WI38 (cell line): ENCODE measurements at regions not wholly inside any gene's neighbourhood (a gene's known extent, or its start where the extent isn't known, plus 50 kb on each side); places are given as distances from the start of the nearest gene placed in this dataset.

Experiments
- H3K4me3 ChIP-seq: 2 replicates; pipeline ENCODE4 v1.5.1; 2011; ENCODE audit warnings: low read depth, mild to moderate bottlenecking, control low read depth, low read length
- TF ChIP-seq, protein P1 (sequence below): IDR thresholded peaks from 2 replicates; pipeline ENCODE4 v1.5.1; 2012; ENCODE audit warnings: low read depth, mild to moderate bottlenecking, control low read depth, low read length

DNA sequence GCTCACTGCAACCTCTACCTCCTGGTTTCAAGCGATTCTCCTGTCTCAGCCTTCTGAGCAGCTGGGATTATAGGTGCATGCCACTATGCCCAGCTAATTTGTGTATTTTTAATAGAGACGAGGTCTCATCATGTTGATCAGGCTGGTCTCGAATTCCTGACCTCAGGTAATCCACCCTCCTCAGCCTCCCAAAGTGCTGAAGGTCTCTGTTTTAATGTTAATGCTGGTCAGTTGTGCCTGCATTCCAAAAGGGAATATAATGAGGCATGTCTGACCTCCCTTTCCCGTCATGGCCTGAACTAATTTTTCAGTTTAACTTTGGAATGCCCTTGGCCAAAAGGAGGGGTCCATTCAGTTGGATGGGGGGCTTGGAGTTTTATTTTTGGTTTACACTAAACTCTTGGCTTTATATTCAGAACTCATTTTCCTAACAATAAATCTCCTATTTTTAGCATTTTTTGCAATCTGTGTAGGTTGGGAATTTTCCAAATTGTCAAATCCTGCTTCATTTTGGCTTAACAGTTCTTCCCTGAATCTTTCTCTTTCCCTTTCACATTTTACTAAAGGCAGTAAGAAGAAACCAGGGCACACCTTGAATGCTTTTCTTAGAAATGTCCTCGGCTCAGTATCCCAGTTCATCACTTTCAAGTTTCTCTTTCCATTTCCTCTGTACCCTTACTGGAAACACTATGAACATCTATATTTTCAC is 1175.5 kb downstream of the MAT2B start:
- TF ChIP-seq, protein P1, sequence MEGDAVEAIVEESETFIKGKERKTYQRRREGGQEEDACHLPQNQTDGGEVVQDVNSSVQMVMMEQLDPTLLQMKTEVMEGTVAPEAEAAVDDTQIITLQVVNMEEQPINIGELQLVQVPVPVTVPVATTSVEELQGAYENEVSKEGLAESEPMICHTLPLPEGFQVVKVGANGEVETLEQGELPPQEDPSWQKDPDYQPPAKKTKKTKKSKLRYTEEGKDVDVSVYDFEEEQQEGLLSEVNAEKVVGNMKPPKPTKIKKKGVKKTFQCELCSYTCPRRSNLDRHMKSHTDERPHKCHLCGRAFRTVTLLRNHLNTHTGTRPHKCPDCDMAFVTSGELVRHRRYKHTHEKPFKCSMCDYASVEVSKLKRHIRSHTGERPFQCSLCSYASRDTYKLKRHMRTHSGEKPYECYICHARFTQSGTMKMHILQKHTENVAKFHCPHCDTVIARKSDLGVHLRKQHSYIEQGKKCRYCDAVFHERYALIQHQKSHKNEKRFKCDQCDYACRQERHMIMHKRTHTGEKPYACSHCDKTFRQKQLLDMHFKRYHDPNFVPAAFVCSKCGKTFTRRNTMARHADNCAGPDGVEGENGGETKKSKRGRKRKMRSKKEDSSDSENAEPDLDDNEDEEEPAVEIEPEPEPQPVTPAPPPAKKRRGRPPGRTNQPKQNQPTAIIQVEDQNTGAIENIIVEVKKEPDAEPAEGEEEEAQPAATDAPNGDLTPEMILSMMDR = no peak
- no peak overlapping the region for H3K4me3 ChIP-seq

DNA sequence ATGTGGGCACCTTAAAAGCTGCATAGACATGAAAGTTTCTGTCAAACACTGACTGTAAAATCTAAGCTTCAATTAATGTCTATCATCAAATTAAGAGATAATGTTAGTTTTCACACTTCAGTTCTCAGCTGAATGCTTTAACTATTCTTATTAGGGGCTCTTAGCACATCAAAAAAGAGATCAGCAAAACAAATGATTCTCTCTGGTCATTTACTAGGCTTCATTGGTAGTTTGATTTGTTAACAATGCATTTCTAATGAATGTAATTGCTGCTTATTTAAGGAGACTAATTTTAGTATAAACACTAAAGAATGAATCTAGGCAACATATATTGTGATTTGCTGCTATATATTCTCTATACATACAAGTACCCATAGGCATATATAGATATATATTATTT is 1182.0 kb downstream of the MAT2B start:
- no peak overlapping the region for H3K4me3 ChIP-seq
- TF ChIP-seq, protein P1 = no peak

DNA sequence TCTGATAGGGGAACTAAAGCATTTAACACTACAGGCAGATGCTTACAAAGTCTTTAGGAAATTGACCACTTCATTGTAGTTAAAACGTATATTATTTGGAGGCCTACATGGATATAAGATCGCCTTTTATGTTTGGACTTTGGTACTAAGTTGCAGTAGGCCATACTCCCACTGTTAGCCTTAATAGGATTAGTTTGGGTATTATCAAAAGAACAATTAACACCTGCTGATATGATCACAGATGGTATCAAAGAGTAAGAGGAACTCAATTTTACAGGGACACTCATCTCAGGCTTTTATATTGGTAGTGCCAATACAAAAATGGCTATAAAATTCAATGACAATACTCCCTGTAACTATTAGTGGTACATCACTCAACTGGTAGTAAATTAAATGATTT is 1183.0 kb downstream of the MAT2B start:
- H3K4me3 ChIP-seq = no peak overlapping the region
- TF ChIP-seq, protein P1 = no peak

DNA sequence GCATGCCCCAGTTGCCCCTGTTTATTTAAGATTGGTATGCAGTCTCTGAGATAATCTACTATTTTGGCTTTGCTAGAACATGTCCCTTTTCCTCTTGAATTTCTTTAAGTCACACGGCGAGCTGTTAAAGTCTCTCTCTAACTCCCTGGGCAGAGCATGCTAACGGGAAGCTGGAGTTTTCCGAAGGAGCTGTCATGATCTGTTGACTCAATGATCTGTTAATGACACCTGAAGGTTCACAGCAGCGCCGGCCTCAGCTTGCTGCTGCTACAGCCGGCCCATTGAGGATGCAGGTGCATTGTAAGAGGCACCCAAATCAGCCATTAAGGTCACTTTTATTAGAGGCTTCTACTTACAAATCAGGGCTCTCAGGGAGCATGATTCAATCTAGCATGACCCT is 1203.4 kb downstream of the MAT2B start:
- H3K4me3 ChIP-seq = no peak overlapping the region
- TF ChIP-seq, protein P1 = no peak

DNA sequence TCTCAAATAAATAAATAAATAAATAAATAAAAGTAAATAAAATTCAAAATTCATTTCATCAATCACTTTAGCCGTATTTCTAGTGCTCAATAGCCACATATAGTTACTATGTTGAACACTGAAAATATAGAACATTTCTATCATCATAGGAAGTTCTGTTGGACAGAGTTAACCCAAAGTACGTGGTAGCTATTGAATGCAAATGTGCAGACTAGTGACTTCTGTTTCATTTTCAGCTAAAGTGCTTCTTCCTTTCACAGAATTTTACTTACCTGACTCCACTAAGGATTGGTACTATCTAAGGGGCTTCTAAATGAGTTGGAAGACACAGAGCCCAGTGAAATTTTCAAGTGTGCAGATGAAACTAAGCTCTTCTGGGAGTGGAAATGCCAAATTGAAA is 1208.3 kb downstream of the MAT2B start:
- TF ChIP-seq, protein P1 = no peak
- no peak overlapping the region for H3K4me3 ChIP-seq

DNA sequence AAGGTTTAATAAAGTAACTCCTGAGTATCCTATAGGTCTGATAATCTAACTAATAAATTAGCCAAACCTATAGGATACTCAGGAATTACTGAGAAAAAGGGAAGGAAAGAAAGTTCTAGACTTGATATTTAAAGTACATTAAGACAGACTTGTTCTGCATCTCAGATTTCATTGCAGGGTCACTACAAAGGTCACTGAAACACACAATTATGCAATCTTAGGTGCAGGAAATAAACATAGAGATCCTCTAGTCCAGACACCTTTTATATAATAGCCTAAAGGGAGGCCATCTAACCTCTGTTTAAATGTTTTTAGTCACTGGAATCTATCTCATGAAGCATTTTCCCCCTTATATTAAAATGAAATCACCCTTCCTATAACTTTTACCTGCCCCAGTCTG is 1215.7 kb downstream of the MAT2B start:
- TF ChIP-seq, protein P1 = no peak
- H3K4me3 ChIP-seq = no peak overlapping the region

DNA sequence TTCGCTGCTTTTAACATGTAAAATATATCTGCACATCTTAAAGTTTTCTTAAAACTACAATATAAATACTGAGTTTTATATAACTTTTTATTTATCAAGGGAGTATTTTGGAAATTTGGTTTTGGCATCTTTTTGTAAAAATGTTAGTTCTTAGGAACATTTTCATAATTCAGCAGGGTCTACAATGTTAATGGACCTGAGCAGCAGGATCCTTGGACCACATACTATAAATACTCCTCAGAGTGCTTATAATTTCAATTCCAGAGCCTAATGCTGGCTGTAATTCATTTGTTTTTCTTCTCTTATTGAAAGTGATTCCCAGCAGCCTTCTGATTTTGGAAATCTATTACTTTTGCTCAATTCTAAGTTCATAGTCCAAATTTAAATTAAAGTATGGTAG is 1216.2 kb downstream of the MAT2B start:
- TF ChIP-seq, protein P1 = no peak
- H3K4me3 ChIP-seq = no peak overlapping the region
